ENCODE measurements at regions not wholly inside any gene's neighbourhood (a gene's known extent, or its start where the extent isn't known, plus 50 kb on each side); places are given as distances from the start of the nearest gene placed in this dataset.

GRCh38 chr11:25180187-25180586, 683.3 kb downstream of the LUZP2 start:
- TF ChIP-seq ZNF121 (CRISPR knock-in tag; IDR thresholded peaks at IDR 0.05), result no peak
- TF ChIP-seq CTCF (IDR thresholded peaks at IDR 0.05), result no peak
- no peak for TF ChIP-seq E2F5 (CRISPR knock-in tag; IDR thresholded peaks at IDR 0.05)
- no peak for TF ChIP-seq STAT6 (CRISPR knock-in tag; conservative IDR thresholded peaks at IDR 0.05; ENCODE audit: low read depth)
- TF ChIP-seq ELF4 (CRISPR knock-in tag; IDR thresholded peaks at IDR 0.05; ENCODE audit: low read depth), result no peak
